HG03469 (cell line): ENCODE measurements at regions not wholly inside any gene's neighbourhood (a gene's known extent, or its start where the extent isn't known, plus 50 kb on each side); places are given as distances from the start of the nearest gene placed in this dataset.

Experiments
- ATAC-seq: cut with Tn5 transposase; IDR thresholded peaks from one replicate; pipeline ENCODE4 v1.9.1; 2021; ENCODE audit warnings: mild to moderate bottlenecking, moderate library complexity, moderate number of reproducible peaks; ENCODE audit not compliant: unreplicated experiment

DNA sequence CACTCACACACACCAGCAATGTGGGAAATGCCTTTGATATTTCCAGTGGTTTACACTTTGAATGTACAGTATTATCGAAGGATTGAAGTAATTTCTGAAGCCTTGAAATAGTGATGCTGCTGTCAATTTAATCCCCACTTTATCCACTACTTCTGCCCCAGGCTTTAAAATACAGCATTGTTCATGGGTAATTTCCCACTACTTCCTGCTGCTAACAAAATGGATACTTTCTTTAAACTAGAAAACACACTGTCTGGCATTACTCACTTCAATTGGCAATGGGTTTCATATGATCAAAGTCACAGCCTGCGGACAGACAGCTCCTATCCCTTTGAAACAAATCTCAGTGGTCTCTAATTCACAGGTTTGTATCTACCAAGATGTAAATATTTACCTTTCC is 292.2 kb downstream of the CDH11 start:
- no peak for ATAC-seq

DNA sequence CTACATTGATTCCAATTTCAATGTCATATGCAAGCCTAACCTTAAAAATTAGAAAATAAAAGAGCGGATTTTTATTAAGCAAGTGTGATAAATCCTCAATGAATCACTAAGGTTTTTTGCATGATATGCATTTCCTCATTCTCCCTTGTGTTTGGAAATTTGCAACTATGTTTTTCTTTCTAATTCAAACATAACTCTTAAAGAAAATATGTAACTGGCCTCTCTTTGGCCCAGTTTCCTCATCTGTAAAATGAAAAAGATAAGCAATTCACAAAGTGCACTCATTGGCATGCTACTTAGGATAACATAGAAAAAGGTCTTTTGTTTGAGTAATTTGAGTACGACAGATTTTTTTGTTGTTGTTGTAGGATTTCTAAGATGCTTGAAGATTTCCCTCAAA is 295.5 kb downstream of the CDH11 start:
- no peak for ATAC-seq

DNA sequence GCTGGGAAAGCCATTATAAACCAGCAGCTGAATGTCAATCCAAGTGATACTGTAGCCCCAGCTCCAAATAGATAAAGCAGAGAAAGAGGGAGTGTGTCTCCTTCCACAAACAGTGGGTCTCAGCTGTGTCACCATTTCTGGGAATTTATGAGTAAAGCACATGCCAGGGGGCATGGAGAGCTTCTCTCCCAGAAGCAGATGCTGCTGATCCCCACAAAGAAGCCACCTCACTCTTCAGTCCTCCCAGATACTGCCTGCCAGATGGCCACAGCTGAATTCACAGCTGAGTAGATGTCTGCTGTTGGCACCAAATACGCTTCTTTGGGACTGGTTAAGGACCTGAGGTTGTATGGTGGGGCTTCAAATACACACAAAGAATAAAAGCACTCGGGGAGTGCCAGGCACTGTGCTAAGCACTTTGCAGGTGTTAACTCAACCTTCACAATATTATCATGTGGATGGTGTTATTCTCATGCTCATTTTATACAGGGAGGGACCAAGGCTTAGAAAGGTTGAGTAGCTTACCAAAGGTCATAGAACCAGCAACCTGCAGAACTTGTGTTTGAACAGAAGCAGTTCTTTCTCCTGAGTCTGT is 298.3 kb downstream of the CDH11 start:
- ATAC-seq: no peak

DNA sequence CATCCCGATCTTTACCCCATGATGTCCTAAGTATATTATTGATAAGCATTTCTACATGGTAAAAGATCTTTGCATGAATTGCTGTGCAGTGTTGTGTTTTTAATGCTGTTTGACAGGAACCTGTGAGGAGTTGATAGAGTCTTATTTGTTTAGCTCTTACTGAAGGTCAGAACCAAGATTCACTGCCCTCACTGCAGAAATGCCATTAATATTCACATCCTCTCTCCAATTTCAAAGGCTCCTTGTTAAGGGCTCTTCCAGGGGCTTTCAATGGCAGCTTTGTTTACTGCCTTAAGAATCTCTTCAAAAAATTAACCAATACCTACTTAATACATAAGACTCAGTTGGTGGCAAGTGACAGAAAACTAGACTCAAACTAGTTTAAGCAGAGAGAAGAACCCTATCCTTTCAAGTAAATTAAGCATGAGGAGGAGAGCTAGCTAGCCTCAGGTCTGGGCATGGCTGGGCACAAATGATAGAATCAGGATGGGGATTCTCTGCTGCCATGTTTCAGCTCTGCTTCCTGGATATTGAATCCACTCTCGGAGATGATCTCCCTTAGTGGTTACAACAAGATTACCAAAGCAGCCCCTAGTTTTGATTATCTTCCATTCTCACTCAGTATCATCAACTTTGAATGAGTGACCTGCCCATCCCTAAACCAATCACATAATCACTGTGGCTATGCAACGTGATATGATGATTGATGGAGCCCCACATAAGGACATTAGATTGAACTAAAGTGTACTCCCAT is 311.8 kb downstream of the CDH11 start:
- no peak for ATAC-seq

DNA sequence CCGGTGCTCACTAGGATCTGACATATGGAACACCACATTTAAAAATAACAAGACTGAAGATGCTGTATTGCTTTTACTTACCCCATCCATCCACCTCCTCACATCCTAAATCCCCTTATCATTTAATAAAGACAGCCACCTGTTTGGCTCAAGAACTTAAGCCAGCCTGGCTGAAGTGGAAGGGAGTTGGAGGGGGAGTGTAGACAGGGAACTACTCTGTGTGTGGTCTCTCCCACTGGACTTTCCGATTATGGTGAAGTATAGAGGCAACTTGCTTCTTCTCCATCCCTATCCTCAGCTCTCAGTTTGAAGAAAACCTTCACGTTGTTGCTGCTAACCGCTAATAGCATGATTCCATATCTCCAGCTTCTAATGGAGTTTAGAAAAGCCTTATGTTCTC is 313.4 kb downstream of the CDH11 start:
- no peak for ATAC-seq

DNA sequence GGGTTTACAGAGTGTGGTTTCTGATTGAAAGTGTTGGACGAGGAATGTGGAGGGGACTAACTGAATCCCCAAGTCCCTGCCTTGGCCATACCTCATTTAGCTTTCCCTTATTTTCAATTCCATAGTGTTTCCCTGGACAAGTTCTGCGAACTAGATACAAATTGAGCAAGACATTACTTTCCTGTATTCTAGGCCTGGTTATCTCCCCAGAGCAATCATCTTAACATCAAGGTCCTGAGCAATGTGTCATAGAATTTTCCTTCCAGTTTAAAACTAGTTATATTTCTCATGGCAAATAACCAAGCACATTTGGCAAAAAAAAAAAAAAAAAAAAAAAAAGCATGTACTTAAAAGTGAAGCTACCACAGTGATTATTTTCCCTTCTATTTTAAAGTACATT is 330.1 kb downstream of the CDH11 start:
- no peak for ATAC-seq

DNA sequence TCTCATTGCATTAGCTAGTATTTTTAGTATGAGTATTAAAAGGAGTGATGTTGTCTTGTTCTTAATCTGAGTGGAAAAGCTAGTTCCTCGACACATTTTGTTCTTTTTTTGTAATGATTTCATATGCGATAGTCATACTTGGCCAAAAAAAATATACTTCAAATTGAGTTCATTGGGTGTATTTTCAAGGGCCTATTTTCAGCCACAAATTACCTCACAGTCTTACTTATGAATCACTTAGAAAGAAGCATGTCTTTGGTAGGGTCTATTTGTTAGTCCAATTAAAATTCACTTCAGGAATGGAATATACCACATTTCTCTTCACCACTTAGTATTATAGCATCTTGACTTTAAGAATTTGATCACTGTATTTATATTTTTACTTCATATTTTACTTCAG is 337.2 kb downstream of the CDH11 start:
- no peak for ATAC-seq

DNA sequence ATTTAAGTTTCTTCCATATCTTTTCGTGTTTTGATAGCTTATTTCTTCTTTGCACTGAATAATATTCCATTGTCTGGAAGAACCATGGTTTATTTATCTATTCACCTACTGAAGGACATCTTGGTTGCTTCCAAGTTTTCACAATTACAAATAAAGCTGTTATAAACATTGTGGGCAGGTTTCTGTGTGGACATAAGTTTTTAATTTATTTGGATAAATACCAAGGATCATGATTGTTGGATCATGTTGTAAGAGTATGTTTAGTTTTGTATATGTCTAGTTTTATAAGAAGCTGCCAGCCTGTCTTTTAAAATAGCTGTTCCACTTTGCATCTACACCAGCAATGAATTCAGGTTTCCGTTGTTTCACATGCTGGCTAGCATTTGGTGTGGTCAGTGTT is 339.4 kb downstream of the CDH11 start:
- no peak for ATAC-seq

DNA sequence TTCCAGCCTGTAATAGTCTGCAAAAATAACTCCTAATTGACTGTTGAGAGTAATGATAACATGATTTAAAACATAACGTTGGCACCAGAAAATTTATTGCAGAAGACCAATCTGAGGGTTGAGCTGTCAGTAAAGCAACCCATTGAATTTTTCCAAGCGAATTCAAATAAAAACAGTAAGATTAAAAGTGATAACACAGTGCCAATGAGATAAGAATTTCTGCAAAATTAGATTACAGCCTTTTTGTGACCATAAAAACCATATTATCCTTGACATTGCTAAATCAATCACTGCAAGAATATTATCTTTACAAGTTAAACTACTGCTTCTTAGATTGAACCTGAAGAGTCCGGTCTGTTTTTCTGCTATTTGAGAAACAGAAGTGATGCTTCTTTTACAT is 341.4 kb downstream of the CDH11 start:
- ATAC-seq: no peak

DNA sequence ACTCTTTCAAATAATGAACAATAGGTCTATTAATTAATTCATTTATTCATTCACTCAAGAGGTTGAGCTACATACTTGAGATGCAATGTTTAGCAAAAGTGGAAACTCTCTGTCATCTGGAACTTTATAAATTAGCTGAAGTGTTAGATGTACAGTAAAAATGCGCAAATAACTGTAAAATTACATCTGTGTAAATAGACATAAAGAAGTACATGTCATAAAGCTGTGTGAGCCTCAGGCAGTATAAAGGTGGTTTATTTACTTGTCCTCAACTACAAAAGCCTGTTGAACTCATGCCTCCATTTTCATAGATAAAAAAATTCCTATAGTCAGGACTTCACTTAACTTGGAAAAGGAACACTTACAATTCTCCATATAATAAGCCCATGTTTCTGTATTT is 343.1 kb downstream of the CDH11 start:
- no peak for ATAC-seq

DNA sequence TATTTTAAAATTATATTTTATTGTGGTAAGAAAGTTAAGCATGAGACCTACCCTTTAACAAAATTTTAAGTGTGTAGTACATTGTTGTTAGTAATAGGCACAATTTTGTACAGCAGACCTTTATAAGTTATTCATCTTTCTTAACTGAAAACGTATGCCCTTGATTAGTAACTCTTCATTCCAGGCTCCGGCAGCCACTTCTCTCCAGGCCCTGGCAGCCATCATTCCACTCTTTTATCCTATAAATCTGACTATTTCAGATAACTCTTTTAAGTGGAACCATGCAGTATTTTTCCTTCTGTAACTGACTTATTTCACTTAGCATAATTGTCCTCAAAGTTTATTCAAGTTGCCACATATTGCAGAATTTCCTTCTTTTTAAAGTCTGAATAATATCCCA is 348.2 kb downstream of the CDH11 start:
- ATAC-seq: no peak

DNA sequence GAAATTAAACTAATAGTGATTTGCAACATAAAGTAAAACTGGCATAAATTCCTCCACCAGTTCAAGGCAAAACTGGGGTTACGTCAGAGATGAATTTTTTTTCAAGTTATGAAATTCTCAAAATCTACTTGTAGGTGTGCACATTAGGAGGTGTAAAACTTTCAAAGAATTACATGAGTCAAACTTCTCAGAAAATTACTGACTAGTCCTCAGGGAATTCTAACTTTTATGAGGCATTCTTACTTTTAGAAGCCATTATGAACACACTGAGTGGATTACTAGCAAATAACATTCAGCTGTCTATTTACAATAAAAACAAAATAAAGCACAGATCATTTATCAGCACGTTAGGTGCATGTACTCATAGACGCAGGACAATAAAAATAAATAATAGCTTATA is 348.7 kb downstream of the CDH11 start:
- no peak for ATAC-seq

DNA sequence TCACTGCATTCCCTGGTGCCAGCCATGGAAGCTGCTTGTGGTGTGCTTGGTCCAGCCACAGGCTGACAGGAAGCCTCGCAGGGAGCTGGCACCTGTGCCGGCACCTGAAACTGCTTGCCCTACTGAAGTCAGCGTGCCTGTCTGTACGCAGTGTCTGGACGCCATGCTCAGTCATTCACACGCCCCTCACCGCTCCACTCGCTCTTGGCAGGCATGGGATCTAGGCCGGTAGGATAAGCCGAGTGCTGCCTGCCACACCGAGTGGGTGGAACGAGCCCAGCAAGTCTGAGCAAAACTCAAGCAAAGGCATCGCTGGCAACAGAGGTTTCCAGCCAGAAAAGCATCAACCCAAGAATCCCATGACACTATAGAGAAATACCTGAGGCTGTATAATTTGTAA is 350.6 kb downstream of the CDH11 start:
- no peak for ATAC-seq

DNA sequence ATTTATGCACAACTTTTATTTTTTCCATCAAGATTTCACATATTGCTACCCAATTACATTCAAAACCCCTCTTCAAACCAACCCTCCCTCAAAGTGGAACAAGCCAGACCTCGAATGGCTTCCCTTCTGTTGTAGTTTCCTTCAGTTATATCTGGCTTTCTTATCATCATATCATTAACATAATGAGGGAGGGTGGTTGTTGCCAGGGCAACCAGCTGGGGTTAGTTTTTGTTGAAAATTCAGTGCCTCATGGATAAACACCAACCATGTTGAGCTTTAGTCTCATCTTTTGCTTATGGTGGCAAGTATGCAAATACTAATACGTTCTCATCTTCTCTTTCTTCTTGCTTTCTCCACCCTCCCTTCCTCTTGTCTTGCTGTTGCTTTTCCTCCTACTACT is 359.7 kb downstream of the CDH11 start:
- ATAC-seq: no peak

DNA sequence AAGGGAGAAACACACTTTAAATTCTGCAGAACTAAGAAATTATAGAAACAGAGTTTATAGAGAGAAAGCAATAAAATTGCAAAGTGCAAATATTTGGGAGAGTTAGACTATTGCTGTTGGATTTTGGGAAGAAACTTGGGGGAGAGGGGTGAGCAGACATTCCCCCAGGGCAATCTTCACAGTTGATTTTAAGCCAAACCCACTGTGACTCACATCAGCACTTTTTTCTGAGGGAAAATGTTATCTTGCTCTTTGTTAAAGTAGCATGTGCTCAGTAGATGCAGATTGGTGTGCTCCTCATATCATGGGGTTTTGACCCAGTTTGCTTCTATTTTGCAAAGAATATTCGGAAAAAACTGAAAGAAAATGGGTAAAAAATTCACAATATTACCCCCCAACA is 367.6 kb downstream of the CDH11 start:
- no peak for ATAC-seq

DNA sequence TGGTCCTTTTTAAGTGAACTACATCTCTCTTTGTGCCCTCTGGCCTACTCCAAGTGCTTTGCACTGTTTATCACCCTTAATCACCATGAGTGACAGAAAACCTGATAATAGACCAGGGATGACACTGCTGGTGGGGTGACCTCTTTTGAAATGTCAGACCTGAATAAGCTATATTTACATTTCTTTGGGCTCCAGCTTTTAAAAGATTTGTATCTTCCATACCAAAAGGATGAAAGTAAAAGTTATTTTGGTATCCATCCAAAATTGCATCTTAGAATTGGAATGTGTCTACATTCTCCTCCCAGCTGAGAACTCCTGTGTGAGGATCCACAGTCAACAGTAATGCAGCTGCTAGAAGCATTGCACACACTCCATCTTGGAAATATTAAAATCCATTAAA is 370.0 kb downstream of the CDH11 start:
- ATAC-seq: no peak

DNA sequence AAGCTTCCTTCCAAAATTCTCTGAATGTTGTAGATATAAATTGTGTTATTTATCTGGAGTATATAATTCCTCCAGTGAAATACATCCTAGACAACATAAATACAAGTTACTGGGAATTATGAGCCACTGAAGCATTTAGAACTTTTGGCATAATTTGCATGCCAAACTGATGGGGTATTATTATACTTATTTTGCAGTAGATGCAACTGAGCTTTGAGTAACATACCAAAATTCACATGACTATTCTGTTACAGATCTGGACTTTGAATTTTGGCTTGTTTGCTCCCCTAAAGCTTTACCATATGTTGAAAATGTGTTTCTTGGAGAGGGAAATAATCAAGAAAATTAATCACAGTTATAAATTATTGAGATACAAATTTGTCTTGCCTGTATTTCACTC is 372.5 kb downstream of the CDH11 start:
- no peak for ATAC-seq

DNA sequence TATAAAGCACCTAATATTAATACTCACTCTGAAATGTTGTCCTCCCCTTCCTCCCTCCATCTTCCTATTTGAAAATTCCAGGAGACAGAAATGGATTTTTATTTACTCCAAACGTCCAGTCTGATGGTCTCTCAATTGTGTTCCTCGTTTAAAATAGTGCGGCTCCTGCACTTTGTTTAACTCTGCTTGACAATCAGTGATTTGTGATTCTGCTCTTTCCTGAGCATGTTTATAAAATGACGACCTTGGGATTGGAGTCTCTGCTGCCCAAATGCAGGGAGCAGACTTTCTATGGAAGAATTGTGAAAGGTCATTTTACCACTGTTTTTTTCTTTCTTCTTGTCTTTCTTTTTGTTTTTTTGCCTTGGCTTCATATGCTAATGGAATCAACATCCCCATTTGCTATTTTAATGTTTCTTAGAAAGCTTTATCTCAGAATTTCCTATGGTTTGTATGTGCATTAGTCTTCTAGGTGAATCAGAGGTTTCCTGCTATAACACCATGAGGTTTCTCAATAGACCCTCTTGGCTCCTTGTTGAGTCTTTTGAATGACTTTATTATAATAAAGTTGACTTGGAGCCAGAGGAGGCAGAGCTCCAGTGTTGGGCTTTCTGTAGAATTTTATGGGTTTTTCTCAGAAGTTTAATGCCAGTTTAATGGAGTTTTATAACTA is 376.5 kb downstream of the CDH11 start:
- no peak for ATAC-seq

DNA sequence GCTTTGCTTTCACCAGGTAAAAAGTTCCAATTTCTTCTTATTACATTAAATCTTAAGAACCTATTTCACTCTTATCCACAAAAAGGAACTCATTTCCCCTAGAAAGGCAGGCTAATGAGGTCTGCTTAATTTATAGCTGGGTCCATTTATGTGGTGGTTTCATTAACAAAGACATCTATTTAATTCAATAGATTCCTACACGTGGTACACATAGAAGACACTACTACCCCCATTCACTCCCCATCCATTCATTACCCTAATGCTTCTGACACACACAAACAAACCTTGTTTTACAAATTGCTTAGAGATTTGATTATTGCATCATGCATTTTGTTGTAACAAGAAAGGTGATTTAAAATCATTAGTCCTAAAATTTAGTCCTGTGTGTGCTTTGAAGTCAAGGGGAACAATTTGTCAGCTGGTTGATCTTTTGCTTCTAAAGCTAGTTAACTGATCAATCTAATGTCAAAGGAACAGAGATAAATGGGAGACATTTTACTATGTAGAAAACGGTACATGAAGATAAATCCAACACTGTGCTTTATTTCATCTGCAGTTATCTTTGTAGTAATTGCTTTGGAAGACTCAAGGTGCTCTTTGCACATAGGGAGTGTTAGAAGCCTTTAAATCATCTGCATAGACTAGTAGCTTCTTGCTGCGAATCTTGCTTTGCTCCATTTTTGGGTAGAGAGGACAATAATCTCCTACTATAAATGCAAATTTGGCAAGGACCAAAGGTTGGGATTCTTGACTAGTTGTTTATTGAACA is 379.2 kb downstream of the CDH11 start:
- no peak for ATAC-seq

DNA sequence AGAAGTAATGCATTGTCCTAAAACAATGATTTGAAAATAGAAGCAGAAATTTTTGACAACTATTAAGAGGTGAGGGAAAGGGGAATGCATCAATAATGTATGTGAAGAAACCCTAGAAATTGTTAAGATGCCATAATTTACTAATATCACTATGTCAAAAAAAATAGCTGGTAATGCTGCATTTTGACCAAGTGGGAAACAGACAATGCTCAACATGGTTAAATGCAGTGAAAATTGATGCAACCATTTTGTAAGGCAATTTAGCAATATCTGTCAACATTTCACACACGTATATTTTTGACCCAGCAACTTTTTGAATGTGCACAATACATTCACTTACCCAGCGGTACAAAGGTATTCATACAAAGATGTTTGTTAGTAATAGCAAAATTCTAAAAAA is 381.6 kb downstream of the CDH11 start:
- no peak for ATAC-seq

DNA sequence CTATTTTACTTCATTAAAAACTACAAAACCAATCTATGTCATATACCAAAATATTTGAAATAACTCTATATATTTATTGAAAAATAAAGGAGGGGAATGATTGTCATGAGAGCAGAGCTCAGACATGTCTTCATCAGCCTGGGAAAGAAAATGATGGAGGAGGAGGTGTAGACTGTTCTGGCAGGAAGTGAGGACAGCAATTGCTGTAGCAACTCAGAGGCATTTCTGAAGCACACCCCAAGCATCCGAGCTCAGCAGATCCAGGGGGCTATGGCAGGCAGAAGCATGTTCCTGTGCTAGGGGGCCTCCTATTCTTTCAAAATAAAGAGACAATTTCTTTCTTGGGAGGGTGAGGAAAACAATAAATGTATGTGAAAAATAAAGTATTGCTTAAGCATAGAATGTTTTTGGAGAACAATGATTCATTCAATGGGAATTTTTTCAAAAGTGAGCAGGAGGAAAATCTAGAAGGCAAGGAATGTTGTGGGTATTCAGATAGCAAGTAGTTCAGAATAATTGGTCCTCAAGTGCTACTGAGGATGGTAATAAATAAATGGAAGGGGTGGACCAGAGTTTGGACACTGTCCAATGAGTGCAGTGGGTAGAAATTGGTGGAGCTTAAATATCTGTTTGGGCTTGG is 383.4 kb downstream of the CDH11 start:
- no peak for ATAC-seq
